A549 (cell line): ENCODE measurements at regions not wholly inside any gene's neighbourhood (a gene's known extent, or its start where the extent isn't known, plus 50 kb on each side); places are given as distances from the start of the nearest gene placed in this dataset.
"Not testable (repeated sequence)": the region's sequence is repeated elsewhere in the genome, so short reads cannot be mapped to it uniquely, and the experiment has no call there.

Source experiments
- ATAC-seq, 2 experiments: fragments of 200-7000 bp in 1 of 2; fragments of >200 bp in 1 of 2; cut with Nextera tagmentation in 1 of 2; cut with Tn5 transposase in 1 of 2; 3 replicates each; pipeline versions ENCODE4 v1.8.0 to v1.9.1; 2018 to 2020; ENCODE audit warnings: mild to moderate bottlenecking in 1 of 2, moderate library complexity in 1 of 2
- CTCF ChIA-PET: fragments of 300-600 bp; sonication (Branson Sonifier 250); formaldehyde crosslinking; extraction: SDS; loops from one replicate; lab custom pipeline; 2021; ENCODE audit warnings: antibody characterized with exemption, inconsistent platforms; lab: Yijun Ruan, JAX
- POLR2A ChIA-PET: fragments of 350-600 bp; formaldehyde crosslinking; extraction: SDS; loops from one replicate; lab custom pipeline; 2021; ENCODE audit warnings: antibody characterized with exemption, inconsistent platforms; lab: Yijun Ruan, JAX
- DNase-seq, 2 experiments: peaks; one replicate each; pipeline versions ENCODE4 v3.0.0 to v3.0.0-alpha.2; 2011 to 2016; ENCODE audit warnings: low read depth in 1 of 2, low spot score in 1 of 2
- FAIRE-seq: peaks from 2 replicates; lab custom pipeline; 2011; peaks lifted over from hg19 to GRCh38; lab: Jason Lieb, UNC
- H3K27ac ChIP-seq, 2 experiments: fragments of >200 bp; sonication (Bioruptor Twin); formaldehyde crosslinking; 3 replicates each; pipeline ENCODE4 v1.5.1; 2016 to 2017
- H3K4me1 ChIP-seq: fragments of >200 bp; sonication (Bioruptor Twin); formaldehyde crosslinking; 3 replicates; pipeline ENCODE4 v1.6.1; 2016
- H3K4me2 ChIP-seq: fragments of >200 bp; sonication (Bioruptor Twin); formaldehyde crosslinking; 3 replicates; pipeline ENCODE4 v1.6.1; 2016
- H3K4me3 ChIP-seq: fragments of >200 bp; sonication (Bioruptor Twin); formaldehyde crosslinking; 3 replicates; pipeline ENCODE4 v1.5.1; 2016
- H3K9me3 ChIP-seq: fragments of >200 bp; sonication (Bioruptor Twin); formaldehyde crosslinking; 3 replicates; pipeline ENCODE4 v1.6.1; 2016
- WGBS: methylation state at CpG from one replicate; pipeline ENCODE4 v1.1.6; 2017; ENCODE audit errors: missing lambda C conversion rate; 5-methylcytosine and 5-hydroxymethylcytosine counted together

DNA sequence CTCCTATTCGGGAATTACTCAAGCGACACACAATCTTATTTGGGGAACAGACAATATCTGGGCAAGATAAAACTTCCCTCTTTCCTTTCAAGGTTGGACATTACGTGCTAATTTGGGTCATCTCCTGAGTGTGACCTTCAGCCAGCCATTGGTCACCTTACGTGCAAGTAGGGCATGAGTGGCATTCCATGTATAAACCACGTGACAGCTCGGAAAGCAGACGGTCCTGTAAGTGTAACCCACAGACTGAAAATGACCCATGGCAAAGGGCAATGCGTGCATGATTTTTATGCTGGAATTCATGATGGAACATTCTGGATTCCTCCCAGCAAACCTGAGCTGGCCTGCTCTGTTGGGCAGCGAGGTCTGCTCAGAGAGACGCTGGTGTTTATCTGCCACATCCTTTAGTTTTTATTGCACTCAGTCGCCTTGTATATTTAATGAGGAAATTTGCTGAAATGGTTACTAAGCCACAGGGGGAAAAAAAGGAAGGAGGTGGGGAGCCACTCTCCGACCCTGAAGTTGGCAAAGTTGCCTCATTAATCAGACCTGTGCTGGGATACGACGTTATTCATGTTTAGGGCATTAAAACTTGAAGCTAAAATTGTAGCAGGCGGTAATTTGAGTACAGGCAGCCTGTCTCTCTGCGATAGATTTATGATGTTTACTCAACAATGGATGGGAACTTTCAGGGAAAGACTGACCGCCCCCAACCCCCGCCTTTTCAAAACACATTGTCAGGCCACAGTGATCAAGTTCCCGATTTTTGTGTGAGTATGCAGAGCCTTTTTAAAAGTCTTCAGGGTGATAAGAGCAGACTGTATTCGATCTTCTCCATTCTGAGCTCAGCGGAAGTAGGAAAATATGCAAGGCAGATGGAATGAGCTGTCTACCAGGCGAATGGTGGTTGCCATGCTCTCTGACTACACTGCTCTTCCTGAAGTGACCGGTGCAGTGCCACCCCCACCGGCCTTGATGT lies 295.3 kb downstream of the BCL2L11 start:
- POLR2A ChIA-PET, H3K4me2 ChIP-seq, ATAC-seq, CTCF ChIA-PET, DNase-seq, H3K4me3 ChIP-seq, H3K9me3 ChIP-seq, FAIRE-seq, H3K27ac ChIP-seq: not testable (repeated sequence)
- peaks cover 19% of the 10 kb centered on the region for H3K4me1 ChIP-seq
- 80% methylated on average over 17 of the region's 24 CpGs for WGBS

DNA sequence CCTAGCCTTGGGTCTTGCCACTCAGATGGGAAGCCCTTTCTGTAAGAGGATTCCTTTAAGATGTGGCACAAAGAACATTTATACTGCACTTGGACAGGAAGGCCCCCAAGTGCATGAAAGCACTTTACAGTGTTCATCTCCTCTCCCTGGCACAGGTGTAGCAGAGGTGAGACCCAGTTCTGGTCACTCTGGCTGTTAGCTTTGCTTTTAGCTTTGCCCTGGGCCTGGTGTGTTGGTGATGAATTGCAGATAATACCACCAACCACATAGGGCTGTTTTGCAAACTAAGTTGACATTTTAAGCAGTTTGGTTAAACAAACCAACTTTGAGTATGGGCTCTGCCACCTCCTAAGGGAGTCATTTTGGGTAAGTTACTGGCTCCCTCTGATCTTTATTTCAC lies 296.3 kb downstream of the BCL2L11 start:
- H3K4me2 ChIP-seq, ATAC-seq, FAIRE-seq, H3K4me3 ChIP-seq, DNase-seq, POLR2A ChIA-PET, H3K9me3 ChIP-seq, CTCF ChIA-PET, H3K27ac ChIP-seq: not testable (repeated sequence)
- peaks cover 19% of the 10 kb centered on the region for H3K4me1 ChIP-seq

DNA sequence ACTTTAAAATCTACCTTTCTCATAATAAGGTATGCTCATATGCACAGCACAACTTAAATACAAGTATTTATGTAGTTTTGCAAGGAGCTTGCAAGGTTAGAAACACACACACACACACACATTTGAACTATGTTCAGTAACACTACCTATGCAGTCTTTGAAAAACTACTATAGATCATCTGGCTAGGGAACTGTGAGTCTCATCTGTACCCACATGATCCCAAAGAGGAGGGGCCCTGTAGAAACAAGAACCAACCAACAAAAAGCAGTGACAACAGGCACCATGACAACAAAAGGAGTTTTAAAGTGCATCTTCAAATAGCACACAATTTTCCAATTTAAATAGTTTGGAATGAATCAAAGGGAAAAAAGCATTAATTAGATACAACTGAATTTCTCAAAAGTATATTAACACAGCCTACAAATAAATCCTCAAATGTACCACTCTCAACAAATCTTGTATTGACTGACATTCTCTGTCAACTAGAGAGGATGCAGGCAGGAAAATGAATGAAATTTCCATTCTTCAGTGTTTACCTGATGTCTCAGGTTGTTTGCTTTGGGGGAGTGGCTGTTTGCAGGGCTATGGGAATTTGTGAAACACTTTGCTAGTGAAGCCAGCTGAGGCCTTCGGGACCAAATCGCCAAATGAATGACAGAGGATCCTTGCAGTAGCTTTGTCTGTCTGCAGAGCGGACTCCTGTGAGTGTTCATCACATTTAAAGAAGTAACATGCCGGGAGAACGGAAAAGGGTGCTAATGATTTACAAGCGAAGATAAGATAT lies 297.6 kb downstream of the BCL2L11 start:
- DNase-seq (peak in 1 of 2 experiments; percentile 4), ATAC-seq (peak in 1 of 2 experiments; percentile 37; a peak in 3 of 6 replicates)
- FAIRE-seq, H3K4me3 ChIP-seq, H3K27ac ChIP-seq, POLR2A ChIA-PET, CTCF ChIA-PET, H3K9me3 ChIP-seq: not testable (repeated sequence)
- WGBS, result 37% methylated on average over 4 of the region's 6 CpGs
- H3K4me1 ChIP-seq, result peaks cover 19% of the 10 kb centered on the region
- H3K4me2 ChIP-seq, result peak overlapping the region; percentile 25; the same call in 2 of the 3 replicates

DNA sequence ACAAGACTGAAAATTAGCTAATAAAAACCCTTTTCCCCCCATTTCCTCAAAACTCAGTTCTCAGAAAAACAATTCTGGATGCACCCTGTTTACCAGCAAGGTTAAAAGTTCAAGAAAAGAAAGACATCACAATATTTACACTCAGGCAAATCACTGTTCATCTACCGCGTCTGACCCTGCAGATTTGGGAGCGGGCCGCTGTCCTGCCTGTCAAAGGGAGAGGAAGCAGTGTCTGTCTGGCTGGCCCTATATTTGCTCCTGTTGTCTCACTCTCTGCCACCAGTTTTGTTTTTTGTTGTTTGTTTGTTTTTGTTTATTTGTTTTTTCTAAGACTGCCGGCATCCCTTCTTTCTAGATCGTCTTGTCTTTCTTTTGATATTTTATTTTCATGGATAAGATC lies 299.4 kb downstream of the BCL2L11 start:
- CTCF ChIA-PET, H3K27ac ChIP-seq, DNase-seq, FAIRE-seq, POLR2A ChIA-PET, H3K4me3 ChIP-seq, H3K9me3 ChIP-seq, H3K4me2 ChIP-seq, ATAC-seq: not testable (repeated sequence)
- WGBS, result 81% methylated on average over 4 of the region's 6 CpGs
- peaks cover 19% of the 10 kb centered on the region for H3K4me1 ChIP-seq

DNA sequence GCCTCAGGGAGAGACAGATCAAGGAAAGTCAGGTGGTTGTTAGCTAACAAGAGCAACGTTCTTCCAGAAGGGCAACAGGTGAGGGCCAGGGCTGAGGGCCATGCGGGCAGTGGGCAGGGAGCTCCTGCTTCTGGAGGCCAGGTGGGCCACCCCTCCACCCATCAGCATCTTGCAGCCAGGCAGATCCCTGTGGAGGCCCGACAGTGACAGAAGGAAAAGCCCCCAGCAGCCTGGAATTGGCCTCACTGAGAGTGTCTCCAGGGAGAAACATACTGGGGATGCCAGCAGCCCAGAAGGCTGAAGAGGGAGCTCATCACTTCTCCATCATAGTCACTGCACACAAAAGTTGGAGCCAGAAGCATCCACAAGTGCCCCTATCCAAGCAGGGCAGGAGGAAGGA lies 300.1 kb downstream of the BCL2L11 start:
- H3K4me1 ChIP-seq, result peaks cover 19% of the 10 kb centered on the region
- H3K4me2 ChIP-seq, POLR2A ChIA-PET, H3K4me3 ChIP-seq, DNase-seq, CTCF ChIA-PET, FAIRE-seq, H3K27ac ChIP-seq, H3K9me3 ChIP-seq: not testable (repeated sequence)
- WGBS, result 72% methylated on average over 3 of the region's 3 CpGs
- ATAC-seq, result peak in 1 of 2 experiments; percentile 7; a peak in 2 of 6 replicates

DNA sequence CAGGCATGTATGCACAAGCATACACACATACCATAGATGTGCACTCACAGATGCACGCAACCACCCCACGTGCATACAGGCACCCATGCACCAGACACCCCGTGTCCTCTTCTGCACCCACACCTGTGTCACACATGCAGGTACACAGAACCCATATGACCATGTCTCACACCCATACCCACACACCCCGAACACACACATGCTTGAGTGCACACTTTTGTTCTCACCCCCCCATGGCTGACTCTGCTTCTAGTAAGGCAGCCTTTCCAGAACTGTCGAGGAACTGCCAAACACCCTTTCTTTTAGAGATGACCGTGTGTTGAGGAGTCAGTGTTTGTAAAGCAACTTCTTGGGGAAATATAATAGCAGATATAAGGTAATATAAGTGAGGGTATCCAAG lies 301.2 kb downstream of the BCL2L11 start:
- H3K4me1 ChIP-seq, result peaks cover 15% of the 10 kb centered on the region
- WGBS, result 95% methylated on average over 6 of the region's 6 CpGs
- ATAC-seq, POLR2A ChIA-PET, H3K9me3 ChIP-seq, FAIRE-seq, H3K4me2 ChIP-seq, DNase-seq, CTCF ChIA-PET, H3K27ac ChIP-seq, H3K4me3 ChIP-seq: not testable (repeated sequence)

DNA sequence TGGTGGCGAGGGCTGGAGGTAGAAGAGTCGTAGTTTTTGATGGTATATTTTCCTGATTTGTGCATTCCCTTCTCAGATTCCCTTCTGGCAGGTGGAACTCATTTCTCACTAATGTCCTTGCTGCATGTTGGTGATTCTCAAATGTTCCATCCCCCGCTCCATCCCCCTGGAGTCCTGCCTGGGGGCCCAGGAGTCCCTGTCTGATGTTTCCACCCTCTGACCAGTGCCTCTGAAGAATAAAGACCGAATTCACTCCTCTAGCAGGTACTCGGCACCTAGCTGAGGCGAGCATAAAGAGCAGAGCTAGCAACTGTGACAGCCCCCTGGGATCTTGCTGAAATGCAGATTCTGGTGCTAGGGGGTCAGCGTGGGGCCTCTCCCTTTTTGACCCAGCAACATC lies 301.8 kb downstream of the BCL2L11 start:
- WGBS, result 89% methylated on average over 7 of the region's 7 CpGs
- H3K4me2 ChIP-seq, FAIRE-seq, CTCF ChIA-PET, H3K27ac ChIP-seq, POLR2A ChIA-PET, H3K9me3 ChIP-seq, DNase-seq, ATAC-seq, H3K4me3 ChIP-seq: not testable (repeated sequence)
- peaks cover 13% of the 10 kb centered on the region for H3K4me1 ChIP-seq

DNA sequence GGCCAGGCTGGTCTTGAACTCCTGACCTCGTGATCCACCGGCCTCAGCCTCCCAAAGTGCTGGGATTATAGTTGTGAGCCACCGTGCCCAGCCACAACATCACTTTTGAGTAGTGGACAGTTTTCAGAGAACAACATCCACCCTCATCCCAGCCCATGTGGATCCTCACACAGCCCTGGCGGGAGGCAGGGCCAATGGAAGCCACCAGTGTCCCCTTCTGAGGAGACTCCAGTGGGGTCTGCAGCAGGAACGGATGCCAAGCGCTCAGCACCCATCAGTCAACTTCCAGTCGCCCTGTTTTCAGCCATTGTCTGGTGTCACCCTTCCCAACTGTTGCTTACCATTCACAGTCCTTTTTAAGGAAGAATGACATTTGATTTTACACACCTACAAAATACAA lies 302.5 kb downstream of the BCL2L11 start:
- 94% methylated on average over 6 of the region's 7 CpGs for WGBS
- ATAC-seq, result not testable (repeated sequence)

DNA sequence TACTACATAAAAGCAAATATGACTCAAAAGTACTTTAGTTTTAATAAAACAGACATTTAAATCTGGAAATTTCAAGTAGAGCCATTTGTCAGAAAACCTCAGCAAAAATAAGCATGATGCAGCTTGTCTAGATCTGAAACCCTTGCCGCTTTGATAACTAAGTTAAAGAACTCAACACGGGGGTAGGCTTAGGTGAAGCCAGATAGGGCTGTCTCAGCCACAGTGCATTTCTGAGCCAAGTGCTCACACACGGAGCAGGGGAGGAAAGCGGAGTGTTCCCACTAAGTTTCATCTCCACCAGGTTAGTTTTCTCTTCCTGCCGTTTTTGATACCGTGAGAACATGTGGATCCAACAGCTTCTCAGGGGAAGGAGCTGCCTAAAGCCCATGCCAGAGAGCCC lies 303.5 kb downstream of the BCL2L11 start:
- H3K4me1 ChIP-seq, CTCF ChIA-PET: not testable (repeated sequence)

More for the DNA sequence above, 302.5 kb downstream of the BCL2L11 start:
- H3K9me3 ChIP-seq, FAIRE-seq, H3K4me3 ChIP-seq, DNase-seq, POLR2A ChIA-PET, H3K27ac ChIP-seq, H3K4me2 ChIP-seq, CTCF ChIA-PET: not testable (repeated sequence)
- H3K4me1 ChIP-seq, result peaks cover 10% of the 10 kb centered on the region

DNA sequence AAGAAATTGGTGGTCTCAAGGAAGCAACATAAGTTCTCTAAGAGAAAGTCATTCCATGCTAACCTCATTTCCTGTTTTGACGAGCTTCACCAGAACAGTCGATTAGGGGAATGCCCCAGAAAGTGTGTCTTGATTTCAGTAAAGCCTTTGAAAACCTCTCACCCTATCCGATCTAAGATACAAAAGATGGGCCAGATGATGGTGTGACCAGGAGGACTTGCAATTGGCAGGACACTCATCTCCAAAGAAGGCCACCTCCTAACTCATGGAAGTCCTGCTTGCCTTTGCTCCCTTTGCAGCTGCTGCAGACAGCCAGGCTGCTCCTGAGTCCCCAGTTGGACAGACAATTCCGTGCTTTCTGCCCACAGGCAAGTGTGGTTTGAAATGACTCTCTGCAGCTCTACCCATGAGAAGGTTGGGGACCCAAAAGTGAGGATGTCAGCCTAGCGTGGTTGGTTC lies 304.2 kb downstream of the BCL2L11 start:
- FAIRE-seq, H3K4me3 ChIP-seq, H3K4me1 ChIP-seq, H3K9me3 ChIP-seq, DNase-seq, H3K27ac ChIP-seq, POLR2A ChIA-PET, ATAC-seq, H3K4me2 ChIP-seq, CTCF ChIA-PET: not testable (repeated sequence)
- WGBS, result 94% methylated on average over 5 of the region's 5 CpGs

More for the DNA sequence above, 303.5 kb downstream of the BCL2L11 start:
- DNase-seq, POLR2A ChIA-PET, ATAC-seq, FAIRE-seq, H3K4me3 ChIP-seq, H3K4me2 ChIP-seq, H3K27ac ChIP-seq, H3K9me3 ChIP-seq: not testable (repeated sequence)
- 92% methylated on average over 3 of the region's 6 CpGs for WGBS

DNA sequence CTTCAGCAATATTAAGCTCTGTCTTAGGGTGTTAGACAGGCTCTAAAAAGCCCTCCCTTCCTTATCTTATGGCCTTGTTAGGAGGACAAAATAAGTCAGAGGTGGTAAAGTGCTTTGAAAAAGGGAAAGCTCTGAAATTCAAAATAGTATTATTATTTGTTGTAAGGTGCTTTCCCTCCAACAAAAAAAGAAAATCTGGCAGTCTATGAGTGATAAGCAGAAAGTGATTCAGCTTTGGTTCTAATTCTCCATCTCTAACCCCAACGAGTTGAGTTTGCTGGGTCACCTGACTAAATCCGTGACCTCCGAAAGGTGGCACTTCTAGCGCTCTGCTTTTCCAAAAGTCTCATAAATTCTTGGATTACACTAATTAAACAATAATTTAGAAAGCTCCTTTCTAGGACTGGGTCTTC lies 305.1 kb downstream of the BCL2L11 start:
- POLR2A ChIA-PET, H3K4me1 ChIP-seq, H3K4me3 ChIP-seq, ATAC-seq, CTCF ChIA-PET, H3K27ac ChIP-seq, H3K9me3 ChIP-seq, FAIRE-seq, DNase-seq, H3K4me2 ChIP-seq: not testable (repeated sequence)
- 93% methylated on average over 4 of the region's 4 CpGs for WGBS
